ENCODE measurements at regions not wholly inside any gene's neighbourhood (a gene's known extent, or its start where the extent isn't known, plus 50 kb on each side); places are given as distances from the start of the nearest gene placed in this dataset.

- no peak for DNase-seq (ENCODE audit: low spot score in 2 of 2)
- intact Hi-C loops (cut with DNase I): no loop called here
Observed at GRCh38 chr2:208586516-208586915, 179.9 kb downstream of the PTH2R start.

GRCh38 chr2:208594642-208595385, 188.2 kb downstream of the PTH2R start:
- no peak overlapping the region for H3K27ac ChIP-seq
- TF ChIP-seq CTCF (IDR thresholded peaks at IDR 0.05): no peak
- intact Hi-C loops (cut with DNase I): no loop called here
- no peaks in the 10 kb centered on the region for H3K9me3 ChIP-seq
- H3K27me3 ChIP-seq: no peaks in the 10 kb centered on the region
- no peak for DNase-seq (ENCODE audit: low spot score in 2 of 2)
- no peaks in the 10 kb centered on the region for H3K4me1 ChIP-seq
- H3K36me3 ChIP-seq: no peaks in the 10 kb centered on the region
- H3K4me3 ChIP-seq: no peak overlapping the region

More at GRCh38 chr2:208586516-208586915, 179.9 kb downstream of the PTH2R start:
- H3K9me3 ChIP-seq: no peaks in the 10 kb centered on the region
- TF ChIP-seq CTCF (IDR thresholded peaks at IDR 0.05): no peak
- H3K27me3 ChIP-seq: no peaks in the 10 kb centered on the region
- no peaks in the 10 kb centered on the region for H3K36me3 ChIP-seq
- no peaks in the 10 kb centered on the region for H3K4me1 ChIP-seq
- no peak overlapping the region for H3K27ac ChIP-seq
- no peak overlapping the region for H3K4me3 ChIP-seq

GRCh38 chr2:208595386-208596275, 189.0 kb downstream of the PTH2R start:
- Histone ChIP-seq H3K36me3 (no peaks in the 10 kb centered on the region), H3K4me1 (no peaks in the 10 kb centered on the region), H3K27ac (no peak overlapping the region), H3K27me3 (no peaks in the 10 kb centered on the region), H3K4me3 (no peak overlapping the region), H3K9me3 (no peaks in the 10 kb centered on the region)
- no peak for TF ChIP-seq CTCF (IDR thresholded peaks at IDR 0.05)
- DNase-seq (ENCODE audit: low spot score in 2 of 2): no peak
- intact Hi-C loops (cut with DNase I): no loop called here

GRCh38 chr2:208607694-208608093, 201.1 kb downstream of the PTH2R start:
- Histone ChIP-seq H3K36me3 (no peaks in the 10 kb centered on the region), H3K27ac (no peak overlapping the region), H3K9me3 (no peaks in the 10 kb centered on the region), H3K4me1 (no peaks in the 10 kb centered on the region), H3K27me3 (no peaks in the 10 kb centered on the region), H3K4me3 (no peak overlapping the region)
- intact Hi-C loops (cut with DNase I): no loop called here
- TF ChIP-seq CTCF (IDR thresholded peaks at IDR 0.05): no peak
- DNase-seq (ENCODE audit: low spot score in 2 of 2): no peak

GRCh38 chr2:208608122-208608835, 201.7 kb downstream of the PTH2R start:
- H3K27ac ChIP-seq: no peak overlapping the region
- no peaks in the 10 kb centered on the region for H3K27me3 ChIP-seq
- H3K4me3 ChIP-seq: no peak overlapping the region
- no peak for DNase-seq (ENCODE audit: low spot score in 2 of 2)
- no peaks in the 10 kb centered on the region for H3K9me3 ChIP-seq
- H3K4me1 ChIP-seq: no peaks in the 10 kb centered on the region
- intact Hi-C loops (cut with DNase I): no loop called here
- H3K36me3 ChIP-seq: no peaks in the 10 kb centered on the region
- no peak for TF ChIP-seq CTCF (IDR thresholded peaks at IDR 0.05)
